NCI-H69 (cell line): ENCODE measurements at regions not wholly inside any gene's neighbourhood (a gene's known extent, or its start where the extent isn't known, plus 50 kb on each side); places are given as distances from the start of the nearest gene placed in this dataset.
"Not testable (repeated sequence)": the region's sequence is repeated elsewhere in the genome, so short reads cannot be mapped to it uniquely, and the experiment has no call there.

Experiments
- DNase-seq: peaks from one replicate; lab custom pipeline; 2025; lab: John Stamatoyannopoulos, UW

GRCh38 chr1:102365071-102365470, 368.3 kb upstream of the OLFM3 start:
- DNase-seq, result no peak

- DNase-seq, result no peak
Measured at GRCh38 chr1:102336602-102337001, 339.9 kb upstream of the OLFM3 start.

GRCh38 chr1:102318104-102318806, 321.5 kb upstream of the OLFM3 start:
- DNase-seq, result no peak

GRCh38 chr1:102315096-102315495, 318.4 kb upstream of the OLFM3 start:
- DNase-seq, result no peak

- no peak for DNase-seq
Measured at GRCh38 chr1:102296116-102296515, 299.4 kb upstream of the OLFM3 start.

GRCh38 chr1:102282955-102283354, 286.2 kb upstream of the OLFM3 start:
- DNase-seq, result no peak

GRCh38 chr1:102262994-102263393, 266.3 kb upstream of the OLFM3 start:
- DNase-seq, result no peak

- DNase-seq, result no peak
Measured at GRCh38 chr1:102252731-102253505, 256.2 kb upstream of the OLFM3 start.

GRCh38 chr1:102241431-102242338, 245.0 kb upstream of the OLFM3 start:
- DNase-seq, result peak; percentile 53

- no peak for DNase-seq
Measured at GRCh38 chr1:102239247-102239646, 242.5 kb upstream of the OLFM3 start.

- DNase-seq, result no peak
Measured at GRCh38 chr1:102234753-102235359, 238.1 kb upstream of the OLFM3 start.

GRCh38 chr1:102219463-102219862, 222.7 kb upstream of the OLFM3 start:
- DNase-seq, result no peak

- not testable (repeated sequence) for DNase-seq
Measured at GRCh38 chr1:102210891-102211290, 214.2 kb upstream of the OLFM3 start.

GRCh38 chr1:102191723-102192122, 195.0 kb upstream of the OLFM3 start:
- DNase-seq, result peak; percentile 76

- peak; percentile 25 for DNase-seq
Measured at GRCh38 chr1:102190429-102190828, 193.7 kb upstream of the OLFM3 start.

- no peak for DNase-seq
Measured at GRCh38 chr1:102186536-102186935, 189.8 kb upstream of the OLFM3 start.

GRCh38 chr1:102185260-102185659, 188.5 kb upstream of the OLFM3 start:
- DNase-seq, result no peak

GRCh38 chr1:102184477-102184876, 187.8 kb upstream of the OLFM3 start:
- no peak for DNase-seq

- no peak for DNase-seq
Measured at GRCh38 chr1:102183711-102184110, 187.0 kb upstream of the OLFM3 start.

- DNase-seq, result no peak
Measured at GRCh38 chr1:102182603-102183260, 186.0 kb upstream of the OLFM3 start.

- DNase-seq, result no peak
Measured at GRCh38 chr1:102181341-102181740, 184.6 kb upstream of the OLFM3 start.
